Psoas muscle (tissue), 7 donors: ENCODE measurements at regions not wholly inside any gene's neighbourhood (a gene's known extent, or its start where the extent isn't known, plus 50 kb on each side); places are given as distances from the start of the nearest gene placed in this dataset.

Source experiments
- ATAC-seq, 4 donors: fragments of 200-7000 bp; cut with Tn5 transposase; one replicate each; pipeline ENCODE4 v1.9.1; 2020; ENCODE audit warnings: moderate library complexity in 3 of 4, mild to moderate bottlenecking in 2 of 4
- DNase-seq, 2 donors: peaks; one replicate each; pipeline ENCODE4 v3.0.0-alpha.2; 2020
- H3K27ac ChIP-seq: fragments of 200-600 bp; one replicate; pipeline ENCODE4 v1.8.0; 2022
- H3K27me3 ChIP-seq, 3 donors: fragments of 200-600 bp in 1 of 3; one replicate each; pipeline versions ENCODE4 v1.6.1 to v1.8.0; 2013 to 2022; ENCODE audit warnings: low read length in 2 of 3, mild to moderate bottlenecking in 2 of 3, moderate library complexity in 1 of 3; ENCODE audit not compliant: insufficient read depth in 3 of 3
- H3K36me3 ChIP-seq, 2 donors: fragments of 200-600 bp in 1 of 2; one replicate each; pipeline versions ENCODE4 v1.6.1 to v1.8.0; 2013 to 2022; ENCODE audit warnings: low read depth in 1 of 2, mild to moderate bottlenecking in 1 of 2, moderate library complexity in 1 of 2; ENCODE audit not compliant: insufficient read depth in 1 of 2
- H3K4me1 ChIP-seq: fragments of 200-600 bp; one replicate; pipeline ENCODE4 v1.8.0; 2022
- H3K4me3 ChIP-seq: fragments of 200-600 bp; one replicate; pipeline ENCODE4 v1.8.0; 2022; ENCODE audit warnings: mild to moderate bottlenecking
- H3K9me3 ChIP-seq: fragments of 200-600 bp; one replicate; pipeline ENCODE4 v1.8.0; 2022
- WGBS, 3 donors: extraction: QIAGEN DNeasy Blood & Tissue Kit; methylation state at CpG; one replicate each; pipeline versions ENCODE4 v1.1.6 to v1.1.7; 2013; 5-methylcytosine and 5-hydroxymethylcytosine counted together
- intact Hi-C, 2 donors: fragments of 100-400 bp; cut with DNase I; formaldehyde crosslinking; loops; one replicate each; pipeline versions ENCODE4 v1.11.0 to v1.14.2; 2022
- TF ChIP-seq, protein P1 (sequence below): fragments of 200-600 bp; IDR thresholded peaks from one replicate; pipeline ENCODE4 v1.8.0; 2022; ENCODE audit warnings: antibody characterized with exemption
- donor health status: healthy with polysubstance abuse.
- donor health status: DM: no; HTN: no; CAD: no; lungs with moderate emphysema.
- donor health status: Bipolar disorder and iron deficiency.
- donor health status: healthy.
- donor health status: DM: yes; HTN: yes; CAD: no.
- donor health status: DM: no; HTN: no; CAD: no.
- donor health status: DM: yes; HTN: yes; CAD: no.

DNA sequence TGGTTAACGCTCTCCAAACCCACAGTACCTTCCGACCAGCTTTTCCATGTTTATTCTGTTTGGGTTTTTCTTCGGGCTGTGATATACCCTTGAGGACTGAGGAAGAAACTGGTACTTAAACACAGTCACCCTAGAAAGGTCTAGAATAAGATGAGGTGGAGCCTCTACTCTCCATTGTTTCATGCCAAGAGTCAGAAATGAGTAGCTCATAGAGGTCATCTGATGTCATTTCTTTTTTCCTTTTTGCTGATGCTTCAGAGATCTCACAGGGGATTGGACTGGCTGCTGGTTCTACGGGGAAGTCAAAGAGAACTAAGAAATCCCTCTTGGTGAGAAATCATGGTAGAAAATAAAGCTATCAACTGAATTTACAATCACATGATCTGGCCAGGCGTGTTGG, 538.2 kb upstream of the TMEM132C start:
- no peak overlapping the region for H3K4me3 ChIP-seq
- TF ChIP-seq, protein P1, sequence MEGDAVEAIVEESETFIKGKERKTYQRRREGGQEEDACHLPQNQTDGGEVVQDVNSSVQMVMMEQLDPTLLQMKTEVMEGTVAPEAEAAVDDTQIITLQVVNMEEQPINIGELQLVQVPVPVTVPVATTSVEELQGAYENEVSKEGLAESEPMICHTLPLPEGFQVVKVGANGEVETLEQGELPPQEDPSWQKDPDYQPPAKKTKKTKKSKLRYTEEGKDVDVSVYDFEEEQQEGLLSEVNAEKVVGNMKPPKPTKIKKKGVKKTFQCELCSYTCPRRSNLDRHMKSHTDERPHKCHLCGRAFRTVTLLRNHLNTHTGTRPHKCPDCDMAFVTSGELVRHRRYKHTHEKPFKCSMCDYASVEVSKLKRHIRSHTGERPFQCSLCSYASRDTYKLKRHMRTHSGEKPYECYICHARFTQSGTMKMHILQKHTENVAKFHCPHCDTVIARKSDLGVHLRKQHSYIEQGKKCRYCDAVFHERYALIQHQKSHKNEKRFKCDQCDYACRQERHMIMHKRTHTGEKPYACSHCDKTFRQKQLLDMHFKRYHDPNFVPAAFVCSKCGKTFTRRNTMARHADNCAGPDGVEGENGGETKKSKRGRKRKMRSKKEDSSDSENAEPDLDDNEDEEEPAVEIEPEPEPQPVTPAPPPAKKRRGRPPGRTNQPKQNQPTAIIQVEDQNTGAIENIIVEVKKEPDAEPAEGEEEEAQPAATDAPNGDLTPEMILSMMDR = no peak
- H3K27ac ChIP-seq = no peak overlapping the region
- intact Hi-C loops = no loop called here
- no peaks in the 10 kb centered on the region for H3K27me3 ChIP-seq
- WGBS, 3 donors = 79 to 90% (median 88%) methylated on average over 5 of the region's 5 CpGs
- no peaks in the 10 kb centered on the region for H3K4me1 ChIP-seq
- H3K9me3 ChIP-seq = no peaks in the 10 kb centered on the region
- ATAC-seq (no peak), DNase-seq (no peak)
- H3K36me3 ChIP-seq = no peaks in the 10 kb centered on the region

DNA sequence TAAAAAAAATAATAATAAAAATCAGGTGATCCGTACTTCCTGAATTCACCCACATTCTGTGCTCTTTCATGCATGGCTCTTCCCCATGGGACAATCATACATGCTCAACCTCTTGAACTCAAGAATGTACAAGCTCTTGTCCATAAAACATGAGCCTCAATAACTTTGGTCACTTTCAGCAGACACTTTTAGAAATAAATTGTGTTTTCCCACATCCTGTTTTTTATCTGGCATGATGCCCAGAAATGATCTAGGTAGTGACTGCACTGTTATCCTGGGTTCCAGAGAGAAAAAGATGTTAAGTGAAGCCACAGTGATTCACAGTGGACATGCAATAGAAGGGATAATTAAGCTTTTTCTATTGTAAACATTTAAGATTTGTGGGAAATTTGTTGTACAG, 537.6 kb upstream of the TMEM132C start:
- 58 to 88% (median 87%) methylated on average over 1 of the region's 1 CpG for WGBS, 3 donors

DNA sequence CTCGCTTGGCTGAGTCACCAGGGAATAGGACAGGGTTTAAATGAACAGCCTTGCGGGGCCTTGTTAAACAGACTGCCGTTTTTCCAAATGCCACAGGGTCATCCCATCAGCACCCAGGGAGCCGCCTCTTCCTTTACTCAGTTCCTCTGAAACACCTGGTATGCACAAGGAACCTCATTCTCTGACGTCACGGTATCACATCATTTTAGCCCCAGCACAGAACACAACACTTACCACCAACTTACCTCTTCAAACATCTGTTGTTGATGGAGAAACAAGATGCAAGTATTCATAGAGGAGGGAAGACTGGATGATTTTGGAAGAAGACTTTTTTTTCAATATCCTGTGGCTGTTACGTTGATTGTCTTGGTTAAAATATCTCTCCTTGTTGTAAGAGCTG, 535.3 kb upstream of the TMEM132C start:
- Histone ChIP-seq H3K27me3 (peaks cover 0 to 2% (median 0%) of the 10 kb centered on the region in 3 donors), H3K9me3 (no peaks in the 10 kb centered on the region), H3K27ac (no peak overlapping the region), H3K4me3 (no peak overlapping the region), H3K36me3 (no peaks in the 10 kb centered on the region), H3K4me1 (no peaks in the 10 kb centered on the region)
- TF ChIP-seq, protein P1 = no peak
- DNase-seq (no peak), ATAC-seq (no peak)
- intact Hi-C loops = no loop called here
- WGBS, 3 donors = 45 to 51% (median 51%) methylated on average over 7 of the region's 7 CpGs

More for the DNA sequence above, 537.6 kb upstream of the TMEM132C start:
- Histone ChIP-seq H3K27ac (no peak overlapping the region), H3K36me3 (no peaks in the 10 kb centered on the region), H3K27me3 (no peaks in the 10 kb centered on the region), H3K9me3 (no peaks in the 10 kb centered on the region), H3K4me3 (no peak overlapping the region), H3K4me1 (no peaks in the 10 kb centered on the region)
- DNase-seq = no peak
- ATAC-seq = no peak
- intact Hi-C loops = no loop called here
- TF ChIP-seq, protein P1 = no peak

DNA sequence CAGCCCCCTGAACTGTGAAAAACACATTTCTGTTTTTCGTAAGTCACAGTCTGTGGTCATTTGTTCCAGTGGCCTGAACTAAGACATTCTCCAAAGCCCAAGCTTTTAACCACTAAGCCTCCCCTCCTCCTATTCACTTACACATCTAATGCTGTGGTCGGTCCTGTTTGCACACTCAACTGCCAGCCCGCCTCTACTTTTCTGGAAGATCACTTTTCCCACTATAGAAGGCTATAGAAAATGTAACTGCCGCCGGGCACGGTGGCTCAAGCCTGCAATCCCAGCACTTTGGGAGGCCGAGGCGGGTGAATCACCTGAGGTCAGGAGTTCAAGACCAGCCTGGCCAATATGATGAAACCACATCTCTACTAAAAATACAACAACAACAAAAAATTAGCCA, 524.7 kb upstream of the TMEM132C start:
- no peak for ATAC-seq
- H3K27me3 ChIP-seq = no peaks in the 10 kb centered on the region
- no peaks in the 10 kb centered on the region for H3K4me1 ChIP-seq
- no peak overlapping the region for H3K27ac ChIP-seq
- H3K4me3 ChIP-seq = no peak overlapping the region
- DNase-seq = no peak
- TF ChIP-seq, protein P1 = no peak
- H3K36me3 ChIP-seq = no peaks in the 10 kb centered on the region
- H3K9me3 ChIP-seq = no peaks in the 10 kb centered on the region
- intact Hi-C loops = no loop called here
- 76 to 82% (median 81%) methylated on average over 8 of the region's 8 CpGs for WGBS, 3 donors

DNA sequence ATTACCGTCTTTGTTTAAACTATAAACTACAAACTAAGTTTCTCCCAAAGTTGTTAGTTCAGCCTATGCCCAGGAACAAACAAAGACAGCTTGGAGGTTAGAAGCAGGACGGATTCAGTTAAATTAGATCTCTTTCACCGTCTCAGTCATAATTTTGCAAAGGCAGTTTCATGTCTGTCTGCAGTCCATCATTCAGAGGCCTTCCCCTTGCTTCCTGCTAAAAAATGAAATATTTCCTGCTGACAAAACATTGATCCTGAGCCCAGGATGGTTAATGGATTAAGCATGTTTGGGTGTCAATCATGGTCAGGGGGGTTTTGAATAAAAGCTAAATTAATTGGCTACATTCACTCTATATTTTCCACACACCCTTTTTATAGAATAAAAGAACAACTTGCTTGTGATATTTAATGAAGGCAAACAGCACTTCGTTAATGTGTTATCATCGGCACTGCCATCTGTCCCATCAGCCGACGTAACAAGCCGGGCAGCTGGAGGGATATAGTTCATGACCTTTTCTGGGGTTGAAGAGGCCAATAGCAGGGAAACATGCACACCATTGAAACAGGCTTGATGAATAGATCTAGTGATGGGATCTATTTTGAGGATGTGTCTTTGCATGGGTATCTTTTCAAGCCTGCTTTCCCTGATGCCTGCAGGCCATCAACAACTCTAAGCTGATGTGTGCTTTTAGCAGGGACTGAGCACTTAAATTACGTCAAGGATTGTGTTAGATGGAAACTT, 521.3 kb upstream of the TMEM132C start:
- no peaks in the 10 kb centered on the region for H3K4me1 ChIP-seq
- no peaks in the 10 kb centered on the region for H3K27me3 ChIP-seq
- intact Hi-C loops = no loop called here
- TF ChIP-seq, protein P1 = no peak
- H3K27ac ChIP-seq = no peak overlapping the region
- no peaks in the 10 kb centered on the region for H3K36me3 ChIP-seq
- DNase-seq (no peak), ATAC-seq (no peak)
- H3K4me3 ChIP-seq = no peak overlapping the region
- WGBS, 3 donors = 59 to 65% (median 60%) methylated on average over 9 of the region's 9 CpGs
- H3K9me3 ChIP-seq = no peaks in the 10 kb centered on the region
